IPS DF 6.9 (cell line): ENCODE measurements at regions not wholly inside any gene's neighbourhood (a gene's known extent, or its start where the extent isn't known, plus 50 kb on each side); places are given as distances from the start of the nearest gene placed in this dataset.

Source experiments
- DNase-seq: peaks from one replicate; pipeline ENCODE4 v3.0.0-alpha.2; 2013; ENCODE audit warnings: low read depth, low spot score
- H3K27ac ChIP-seq: one replicate; pipeline ENCODE4 v1.5.1; 2013; ENCODE audit warnings: low read length, control low read depth
- H3K27me3 ChIP-seq: 2 replicates; pipeline ENCODE4 v1.6.1; 2013; ENCODE audit warnings: mild to moderate bottlenecking, low read length; ENCODE audit not compliant: control insufficient read depth, insufficient read depth
- H3K36me3 ChIP-seq: 2 replicates; pipeline ENCODE4 v1.6.1; 2013; ENCODE audit warnings: low read length; ENCODE audit not compliant: control insufficient read depth, insufficient read depth
- H3K4me1 ChIP-seq: 2 replicates; pipeline ENCODE4 v1.6.1; 2013; ENCODE audit warnings: low read length; ENCODE audit not compliant: control insufficient read depth, insufficient read depth
- H3K4me3 ChIP-seq: 2 replicates; pipeline ENCODE4 v1.5.1; 2013; ENCODE audit warnings: mild to moderate bottlenecking, low read length
- H3K9me3 ChIP-seq: 2 replicates; pipeline ENCODE4 v1.6.1; 2013; ENCODE audit warnings: low read length, inconsistent platforms; ENCODE audit not compliant: control insufficient read depth, insufficient read depth
- WGBS: extraction: QIAGEN DNeasy Blood & Tissue Kit; methylation state at CpG from one replicate; pipeline ENCODE4 v1.1.7; 2013; ENCODE audit warnings: mixed read lengths, missing lambda C conversion rate; ENCODE audit not compliant: insufficient read length, insufficient coverage; 5-methylcytosine and 5-hydroxymethylcytosine counted together

- H3K4me1 ChIP-seq, result no peaks in the 10 kb centered on the region
- no peaks in the 10 kb centered on the region for H3K27me3 ChIP-seq
- H3K9me3 ChIP-seq, result no peaks in the 10 kb centered on the region
- no peaks in the 10 kb centered on the region for H3K36me3 ChIP-seq
- DNase-seq, result no peak
- no peak overlapping the region for H3K4me3 ChIP-seq
- H3K27ac ChIP-seq, result no peak overlapping the region
Measured at GRCh38 chr11:37115963-37116362, 517.9 kb upstream of the RAG2 start.

GRCh38 chr11:37110385-37110784 is 512.3 kb upstream of the RAG2 start:
- Histone ChIP-seq H3K9me3 (no peaks in the 10 kb centered on the region), H3K27me3 (no peaks in the 10 kb centered on the region), H3K4me1 (no peaks in the 10 kb centered on the region), H3K4me3 (no peak overlapping the region), H3K36me3 (no peaks in the 10 kb centered on the region), H3K27ac (no peak overlapping the region)
- DNase-seq, result no peak
- WGBS, result no CpG with 5 or more reads among the region's 4 CpGs

- H3K4me1 ChIP-seq, result no peaks in the 10 kb centered on the region
- H3K27me3 ChIP-seq, result no peaks in the 10 kb centered on the region
- DNase-seq, result no peak
- no peak overlapping the region for H3K27ac ChIP-seq
- H3K36me3 ChIP-seq, result no peaks in the 10 kb centered on the region
- no peaks in the 10 kb centered on the region for H3K9me3 ChIP-seq
- no peak overlapping the region for H3K4me3 ChIP-seq
Measured at GRCh38 chr11:37109286-37109585, 511.2 kb upstream of the RAG2 start.

- no peaks in the 10 kb centered on the region for H3K27me3 ChIP-seq
- no peak overlapping the region for H3K4me3 ChIP-seq
- H3K9me3 ChIP-seq, result no peaks in the 10 kb centered on the region
- WGBS, result no CpG with 5 or more reads among the region's 6 CpGs
- no peaks in the 10 kb centered on the region for H3K36me3 ChIP-seq
- no peaks in the 10 kb centered on the region for H3K4me1 ChIP-seq
- H3K27ac ChIP-seq, result no peak overlapping the region
- DNase-seq, result no peak
Measured at GRCh38 chr11:37108436-37109285, 510.6 kb upstream of the RAG2 start.

- H3K4me3 ChIP-seq, result no peak overlapping the region
- no peak overlapping the region for H3K27ac ChIP-seq
- no peaks in the 10 kb centered on the region for H3K36me3 ChIP-seq
- no peaks in the 10 kb centered on the region for H3K9me3 ChIP-seq
- no peaks in the 10 kb centered on the region for H3K4me1 ChIP-seq
- no peaks in the 10 kb centered on the region for H3K27me3 ChIP-seq
- no peak for DNase-seq
- no CpG with 5 or more reads among the region's 4 CpGs for WGBS
Measured at GRCh38 chr11:37107831-37108230, 509.8 kb upstream of the RAG2 start.

- Histone ChIP-seq H3K4me3 (no peak overlapping the region), H3K9me3 (no peaks in the 10 kb centered on the region), H3K27ac (no peak overlapping the region), H3K27me3 (no peaks in the 10 kb centered on the region), H3K4me1 (no peaks in the 10 kb centered on the region), H3K36me3 (no peaks in the 10 kb centered on the region)
- no peak for DNase-seq
Measured at GRCh38 chr11:37107415-37107814, 509.4 kb upstream of the RAG2 start.

GRCh38 chr11:37105427-37105826 is 507.4 kb upstream of the RAG2 start:
- Histone ChIP-seq H3K27me3 (no peaks in the 10 kb centered on the region), H3K36me3 (no peaks in the 10 kb centered on the region), H3K4me3 (no peak overlapping the region), H3K4me1 (no peaks in the 10 kb centered on the region), H3K9me3 (no peaks in the 10 kb centered on the region), H3K27ac (no peak overlapping the region)
- DNase-seq, result no peak
- no CpG with 5 or more reads among the region's 2 CpGs for WGBS

GRCh38 chr11:37104380-37104779 is 506.3 kb upstream of the RAG2 start:
- no peak overlapping the region for H3K4me3 ChIP-seq
- no peaks in the 10 kb centered on the region for H3K9me3 ChIP-seq
- no peaks in the 10 kb centered on the region for H3K27me3 ChIP-seq
- no peak for DNase-seq
- no peaks in the 10 kb centered on the region for H3K4me1 ChIP-seq
- no peaks in the 10 kb centered on the region for H3K36me3 ChIP-seq
- H3K27ac ChIP-seq, result no peak overlapping the region

- H3K4me3 ChIP-seq, result no peak overlapping the region
- H3K27ac ChIP-seq, result no peak overlapping the region
- H3K27me3 ChIP-seq, result no peaks in the 10 kb centered on the region
- no peaks in the 10 kb centered on the region for H3K9me3 ChIP-seq
- no peaks in the 10 kb centered on the region for H3K36me3 ChIP-seq
- WGBS, result no CpG with 5 or more reads among the region's 1 CpG
- no peaks in the 10 kb centered on the region for H3K4me1 ChIP-seq
- no peak for DNase-seq
Measured at GRCh38 chr11:37100008-37100407, 502.0 kb upstream of the RAG2 start.

GRCh38 chr11:37092487-37092886 is 494.5 kb upstream of the RAG2 start:
- Histone ChIP-seq H3K4me3 (no peak overlapping the region), H3K4me1 (no peaks in the 10 kb centered on the region), H3K9me3 (no peaks in the 10 kb centered on the region), H3K36me3 (no peaks in the 10 kb centered on the region), H3K27ac (no peak overlapping the region), H3K27me3 (no peaks in the 10 kb centered on the region)
- WGBS, result no CpG with 5 or more reads among the region's 2 CpGs
- no peak for DNase-seq

- H3K36me3 ChIP-seq, result no peaks in the 10 kb centered on the region
- H3K27me3 ChIP-seq, result no peaks in the 10 kb centered on the region
- no peaks in the 10 kb centered on the region for H3K9me3 ChIP-seq
- no peak for DNase-seq
- H3K4me1 ChIP-seq, result no peaks in the 10 kb centered on the region
- H3K4me3 ChIP-seq, result no peak overlapping the region
- no peak overlapping the region for H3K27ac ChIP-seq
Measured at GRCh38 chr11:37089439-37089838, 491.4 kb upstream of the RAG2 start.
